GM19438 (cell line): ENCODE measurements at regions not wholly inside any gene's neighbourhood (a gene's known extent, or its start where the extent isn't known, plus 50 kb on each side); places are given as distances from the start of the nearest gene placed in this dataset.

Experiments used
- ATAC-seq: cut with Tn5 transposase; IDR thresholded peaks from one replicate; pipeline ENCODE4 v1.9.1; 2021; ENCODE audit warnings: low read depth; ENCODE audit not compliant: unreplicated experiment

DNA sequence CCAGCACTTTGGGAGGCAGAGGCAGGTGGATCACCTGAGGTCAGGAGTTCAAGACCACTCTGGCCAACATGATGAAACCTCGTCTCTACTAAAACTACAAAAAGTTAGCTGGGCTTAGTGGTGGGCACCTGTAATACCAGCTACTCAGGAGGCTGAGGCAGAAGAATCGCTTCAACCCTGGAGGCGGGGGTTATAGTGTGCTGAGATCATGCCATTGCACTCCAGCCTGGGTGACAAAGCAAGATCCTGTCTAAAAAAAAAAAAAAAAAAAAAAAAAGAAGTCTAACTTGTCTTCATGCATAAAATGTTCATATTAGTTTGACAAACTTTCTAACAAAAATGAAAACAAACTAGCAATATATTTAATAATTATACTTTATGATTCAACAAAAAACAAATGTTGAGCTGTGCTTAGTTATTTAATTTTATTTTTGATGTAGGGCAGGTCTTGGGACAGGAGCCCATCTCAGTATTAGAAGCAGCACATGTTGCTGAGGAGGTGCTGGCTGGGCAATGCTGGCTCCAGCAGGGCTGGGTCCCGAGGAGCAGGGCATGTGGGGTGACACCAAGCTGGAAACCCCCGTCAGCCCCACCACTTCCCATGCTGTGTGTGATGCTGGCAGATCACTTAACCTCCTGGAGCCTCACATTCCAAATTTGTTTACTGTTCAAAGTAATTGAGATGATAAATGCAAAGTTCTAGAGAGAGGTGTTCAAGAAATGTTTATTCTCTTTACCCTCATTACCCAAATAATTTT lies 335.3 kb upstream of the KLF6 start:
- ATAC-seq, result no peak

DNA sequence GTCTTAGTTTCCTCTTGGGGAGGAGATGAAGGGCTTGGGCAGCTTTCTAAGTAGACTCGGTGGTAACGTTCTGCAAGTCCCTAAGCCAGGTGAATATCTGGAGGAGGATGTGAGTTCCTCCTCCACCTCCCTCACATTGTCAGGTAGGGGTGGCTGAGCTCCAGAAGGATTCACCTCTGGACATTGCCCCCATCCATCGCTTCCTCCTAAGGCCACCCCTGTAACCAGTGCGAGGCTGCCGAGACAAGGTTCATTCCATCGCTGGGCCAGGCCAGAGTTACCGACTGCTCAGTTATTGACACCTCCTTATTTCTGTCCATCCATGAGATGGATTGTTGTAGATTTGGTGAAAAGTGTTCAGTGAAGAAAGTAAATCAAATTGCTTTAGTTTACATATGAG lies 334.1 kb upstream of the KLF6 start:
- no peak for ATAC-seq

DNA sequence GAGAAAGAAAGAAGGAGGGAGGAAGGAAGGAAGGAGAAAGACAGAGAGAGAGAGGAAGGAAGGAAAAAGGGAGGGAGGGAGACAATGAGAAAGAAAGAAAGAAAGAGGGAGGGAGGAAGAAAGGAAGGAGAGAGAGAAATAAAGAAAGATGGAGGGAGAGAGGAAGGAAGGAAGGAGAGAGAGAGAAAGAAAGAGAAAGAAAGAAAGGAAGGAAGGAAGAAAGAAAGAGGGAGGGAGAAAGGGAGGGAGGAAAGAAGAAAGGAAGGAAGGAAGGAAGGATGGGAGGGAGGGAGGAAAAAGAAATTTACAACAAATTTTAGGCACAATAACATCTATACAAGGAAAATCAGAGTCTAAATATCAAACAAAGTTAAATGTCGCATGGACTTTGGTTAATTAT lies 332.6 kb upstream of the KLF6 start:
- ATAC-seq, result no peak

DNA sequence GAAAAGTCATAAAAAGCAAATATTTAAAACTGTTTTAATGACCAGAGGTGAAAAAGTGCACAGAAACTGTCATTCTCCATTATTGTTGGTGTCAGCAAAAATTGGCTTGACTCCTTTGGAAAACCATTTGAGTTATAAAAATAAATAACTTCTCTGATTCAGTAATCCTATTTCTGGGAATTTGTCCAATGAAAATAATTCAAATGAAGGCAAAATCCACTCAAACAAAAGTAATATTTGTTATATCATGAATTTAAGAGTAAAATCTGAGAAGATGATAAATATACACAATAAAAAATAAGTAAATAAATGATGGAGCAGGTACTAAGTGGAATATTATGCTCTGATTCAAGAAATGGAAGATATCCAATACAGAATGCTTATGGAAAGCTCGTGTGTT lies 326.6 kb upstream of the KLF6 start:
- ATAC-seq, result no peak

DNA sequence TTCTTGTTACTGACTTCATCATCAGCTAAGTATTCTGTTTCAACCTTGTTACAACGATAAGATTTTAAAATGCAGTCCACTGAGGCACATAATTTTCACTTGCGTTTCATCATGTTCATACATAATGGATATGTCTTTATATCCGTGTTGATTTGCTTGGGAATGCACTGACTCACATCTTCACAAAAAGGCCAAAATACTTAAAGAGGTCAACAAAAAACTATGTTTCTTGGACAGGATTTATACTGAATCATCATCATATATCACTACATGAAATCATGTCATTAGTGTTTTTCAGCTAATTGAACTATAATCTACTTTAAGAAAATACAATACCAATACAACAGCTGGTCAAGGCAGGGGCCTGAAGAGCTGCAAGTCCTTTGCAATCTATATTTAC lies 324.5 kb upstream of the KLF6 start:
- no peak for ATAC-seq

DNA sequence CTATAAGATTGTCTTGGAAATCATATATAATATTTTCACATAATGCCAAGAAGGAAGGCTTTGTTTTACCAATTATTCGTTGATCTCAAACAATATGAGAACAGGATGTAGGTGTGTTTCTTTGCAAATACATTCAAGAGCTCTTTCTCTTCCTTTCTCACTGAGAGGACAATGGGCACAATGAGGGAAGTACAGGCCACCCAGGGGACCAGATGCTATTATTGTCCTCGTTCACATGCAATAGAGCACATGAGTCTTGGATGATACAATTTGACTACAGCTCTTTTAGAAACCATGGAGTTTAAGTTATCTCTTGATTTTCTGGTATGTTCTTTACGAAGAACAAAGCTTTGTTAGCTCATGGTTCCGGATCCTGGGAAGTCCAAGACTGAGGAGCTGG lies 323.7 kb upstream of the KLF6 start:
- no peak for ATAC-seq

DNA sequence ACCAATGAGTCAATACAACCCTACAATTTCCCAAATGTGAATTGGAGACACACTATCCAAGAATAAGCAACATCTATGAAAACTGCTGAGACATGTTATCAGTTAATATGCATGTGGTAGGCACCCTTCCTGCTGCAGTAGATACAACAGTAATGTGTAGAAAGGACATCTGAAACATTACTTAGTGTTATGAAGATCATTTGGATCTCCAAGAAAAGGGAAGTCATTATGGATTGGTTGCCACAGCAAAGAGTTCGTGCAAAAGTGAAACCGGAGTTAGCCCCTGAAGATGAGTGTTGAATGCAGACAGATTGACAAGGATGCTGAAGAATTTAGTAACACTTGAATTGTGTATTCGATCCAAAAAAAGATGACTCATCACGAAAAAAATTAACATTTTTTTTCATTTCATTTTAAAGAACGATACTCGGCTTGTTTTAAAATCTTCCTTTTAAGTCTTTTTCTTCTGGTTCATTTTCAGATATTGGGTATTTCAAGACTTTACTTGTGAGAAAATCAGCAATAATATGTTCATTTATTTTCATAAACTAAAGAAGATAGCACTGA lies 322.4 kb upstream of the KLF6 start:
- no peak for ATAC-seq

DNA sequence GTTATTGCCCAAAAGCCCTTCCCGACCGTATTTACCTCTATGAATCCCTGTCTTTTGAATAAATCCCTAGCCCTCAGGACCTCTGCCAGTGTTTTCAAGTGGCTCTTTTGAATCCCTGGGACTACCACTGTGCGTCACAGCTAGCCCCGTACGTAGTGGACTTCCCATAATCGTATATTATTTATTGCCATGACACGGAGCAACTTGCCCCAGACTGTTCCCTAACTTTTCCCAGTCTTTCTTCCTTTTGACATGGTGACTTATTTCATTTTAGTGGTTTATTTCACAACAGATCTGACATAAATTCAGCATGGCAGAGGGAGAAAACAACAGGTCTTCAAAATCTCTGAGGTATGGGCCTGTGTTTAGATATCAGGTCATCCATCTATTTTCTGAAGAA lies 318.6 kb upstream of the KLF6 start:
- ATAC-seq, result no peak

DNA sequence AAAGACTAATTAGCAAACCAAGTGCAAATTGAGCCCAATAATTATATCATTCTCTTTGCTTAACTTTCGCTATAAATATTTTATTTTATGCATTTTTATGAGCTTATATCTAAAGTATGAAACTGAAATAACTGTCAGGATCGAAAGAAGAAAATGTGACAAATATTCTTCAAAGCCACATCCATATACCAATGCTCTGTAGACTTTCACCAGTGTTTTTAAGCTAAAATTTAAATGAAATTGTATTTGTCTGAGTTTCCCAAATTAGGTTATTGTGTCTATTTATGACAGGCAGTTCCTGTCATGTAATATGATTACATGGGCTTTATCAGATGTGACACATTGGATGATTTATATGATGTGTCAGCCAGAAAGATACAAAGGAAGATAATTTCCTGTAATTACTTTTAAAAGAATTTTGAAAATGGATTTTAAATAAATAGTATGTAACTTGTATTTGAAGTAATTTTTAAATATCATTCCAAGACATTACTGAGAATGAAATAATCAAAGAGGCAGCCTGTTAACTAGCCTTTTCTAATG lies 317.9 kb upstream of the KLF6 start:
- ATAC-seq, result no peak

DNA sequence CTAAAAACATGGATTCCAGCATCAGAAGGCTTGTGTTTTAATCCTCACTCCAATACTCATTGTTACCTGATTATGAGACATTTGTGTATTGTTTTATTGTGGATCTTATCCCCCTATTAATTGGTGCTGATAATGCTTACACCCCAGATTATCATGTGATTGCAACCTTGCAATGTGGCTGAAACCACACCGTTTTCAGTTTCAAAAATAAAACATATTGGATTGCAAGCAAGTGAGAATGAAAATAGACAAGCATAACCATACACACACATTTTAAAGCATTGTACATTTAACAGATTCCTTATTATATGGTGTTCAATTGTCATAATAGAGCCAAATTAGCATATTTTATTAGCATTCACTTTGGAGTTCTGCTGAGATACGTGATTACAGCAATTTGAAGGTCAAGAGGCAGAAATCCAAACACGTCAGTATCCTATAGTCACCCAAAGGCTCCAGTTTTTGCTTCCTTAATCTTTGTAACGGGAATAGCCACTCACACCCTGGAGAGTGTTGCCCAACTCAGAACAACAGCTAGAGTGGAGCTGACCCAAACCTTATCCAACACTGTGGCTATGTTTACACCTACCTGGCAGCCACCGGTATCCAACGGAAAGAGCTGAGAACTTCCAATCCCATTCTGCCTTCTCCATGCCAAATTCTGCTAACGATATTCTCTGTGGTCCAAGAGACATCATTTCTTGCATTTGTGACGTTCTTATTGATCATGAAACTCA lies 317.1 kb upstream of the KLF6 start:
- ATAC-seq, result no peak

DNA sequence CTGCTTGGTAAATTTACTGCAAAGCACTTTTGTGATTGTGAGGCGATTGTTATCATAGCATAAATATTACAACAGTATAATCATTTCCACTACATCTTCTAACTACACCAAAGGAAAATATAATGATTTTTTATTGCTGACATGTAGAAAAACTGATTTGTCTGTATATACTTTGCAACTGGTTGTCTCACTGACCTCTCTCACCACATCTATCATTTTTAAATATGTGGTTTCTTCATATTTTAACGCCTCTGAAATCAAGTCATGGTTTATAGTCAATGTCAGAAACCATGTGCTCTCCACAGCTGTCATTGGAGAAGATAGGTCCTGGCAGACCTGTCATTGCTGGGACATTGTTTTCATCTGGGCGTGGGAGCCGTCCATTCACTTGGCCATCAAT lies 315.4 kb upstream of the KLF6 start:
- no peak for ATAC-seq

DNA sequence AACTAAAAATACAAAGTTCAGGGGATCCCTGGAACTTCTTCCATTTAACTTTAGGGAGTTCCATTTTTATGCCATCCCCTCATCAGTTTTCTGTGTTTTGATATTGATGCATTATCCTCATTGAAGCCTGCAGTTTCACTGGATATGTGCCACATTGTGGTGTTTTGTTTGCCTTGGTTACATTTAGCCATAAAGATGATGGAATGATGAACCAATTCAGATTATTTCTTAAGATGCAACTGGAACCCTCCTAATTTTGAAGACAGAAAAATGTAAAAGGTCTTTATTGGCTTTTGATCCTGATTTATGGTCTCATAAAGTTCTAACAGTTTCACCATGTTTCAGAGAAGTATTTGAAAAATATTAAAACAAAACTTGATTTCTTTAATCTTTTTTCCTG lies 314.2 kb upstream of the KLF6 start:
- no peak for ATAC-seq

DNA sequence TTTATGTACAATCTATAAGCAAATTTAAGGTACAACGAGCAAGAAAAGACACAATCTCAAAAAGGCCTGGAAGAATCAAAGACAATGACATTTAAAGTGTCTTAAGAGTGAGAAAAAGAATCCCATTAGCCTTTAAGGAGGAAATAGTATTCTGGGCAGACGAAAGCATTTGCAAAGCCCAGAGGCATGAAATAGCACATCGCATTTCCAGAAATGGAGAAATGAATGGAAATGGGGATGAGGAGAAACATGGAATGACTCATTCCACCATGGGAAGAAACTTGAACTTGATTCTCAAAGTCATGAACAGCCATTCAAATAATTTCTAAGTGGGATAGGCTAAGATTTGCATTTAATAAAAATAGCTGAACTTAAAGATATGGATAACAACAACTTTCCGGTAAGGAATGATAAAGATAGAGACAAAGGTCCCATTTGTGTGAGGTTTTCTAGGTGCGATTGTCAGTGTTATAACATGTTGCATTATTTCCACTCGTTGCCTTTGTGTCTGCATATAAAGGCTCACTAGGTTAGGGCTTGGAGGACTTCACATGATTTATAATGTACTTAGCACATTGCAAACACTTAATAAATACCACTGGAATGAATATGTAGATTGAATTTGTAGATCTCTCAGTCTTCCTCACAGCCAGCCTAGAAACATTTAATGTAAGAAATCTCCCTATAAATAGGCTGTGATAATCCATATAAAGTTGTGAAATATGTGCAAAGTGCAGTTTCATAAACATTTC lies 310.3 kb upstream of the KLF6 start:
- ATAC-seq, result no peak

DNA sequence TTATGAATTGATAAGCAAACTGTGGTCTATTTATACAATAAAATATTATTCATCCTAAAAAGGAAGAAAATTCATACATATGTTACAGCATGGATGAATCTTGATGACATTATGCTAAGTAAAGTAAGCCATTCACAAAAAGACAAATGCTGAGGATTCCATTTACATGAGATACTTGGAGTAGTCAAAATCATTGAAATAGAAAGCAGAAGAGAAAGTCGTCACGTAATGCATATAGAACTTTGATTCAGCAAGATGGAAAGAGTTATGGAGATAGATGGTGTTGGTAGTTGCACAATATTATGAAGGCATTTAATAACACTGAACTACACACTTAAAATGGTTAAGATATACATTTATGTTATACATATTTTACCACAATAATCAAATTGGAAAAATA lies 309.7 kb upstream of the KLF6 start:
- no peak for ATAC-seq

DNA sequence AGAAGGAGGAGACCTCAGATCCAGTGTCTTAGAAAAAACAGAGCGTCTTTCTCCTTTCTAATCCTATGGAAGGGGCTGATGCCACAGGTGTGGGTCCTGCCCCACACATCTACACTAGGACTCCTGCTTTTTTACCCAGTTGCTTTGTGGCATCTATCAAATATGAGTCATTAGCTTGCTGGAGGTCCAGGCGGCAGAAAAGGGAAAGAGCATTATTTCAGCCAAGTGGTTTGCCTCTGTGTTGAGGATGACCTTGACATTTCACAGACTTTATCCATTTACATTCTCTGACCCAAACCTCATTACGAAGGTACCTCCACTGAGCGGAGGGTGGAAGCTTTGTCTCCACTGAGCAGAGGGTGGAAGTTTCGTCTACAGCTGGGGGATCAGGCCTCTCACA lies 308.4 kb upstream of the KLF6 start:
- ATAC-seq, result no peak

DNA sequence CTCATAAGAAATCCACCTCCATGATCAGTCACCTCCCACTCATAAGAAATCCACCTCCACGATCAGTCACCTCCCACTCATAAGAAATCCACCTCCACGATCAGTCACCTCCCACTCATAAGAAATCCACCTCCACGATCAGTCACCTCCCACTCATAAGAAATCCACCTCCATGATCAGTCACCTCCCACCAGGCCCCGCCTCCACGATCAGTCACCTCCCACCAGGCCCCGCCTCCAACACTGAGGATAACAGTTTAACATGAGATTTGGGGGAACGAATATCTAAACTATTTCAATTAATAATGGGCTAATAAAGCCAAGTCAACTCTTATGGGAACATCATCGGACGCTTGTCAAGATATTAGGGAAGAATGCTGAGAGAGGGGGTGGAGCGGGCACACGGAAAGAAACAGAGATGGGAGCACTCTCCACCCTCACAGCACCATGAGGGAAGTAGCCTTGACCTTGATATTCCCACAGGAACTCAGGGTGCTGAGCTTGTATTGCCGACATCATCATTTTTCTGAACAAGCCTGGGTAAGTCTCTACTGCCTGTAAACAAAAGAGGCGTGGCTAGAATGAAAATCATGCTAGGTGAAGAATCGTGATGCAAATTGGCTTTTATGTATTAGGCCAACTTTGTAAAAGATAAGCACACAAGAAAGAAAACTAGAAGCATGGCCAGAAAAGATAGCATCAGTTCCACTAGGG lies 303.5 kb upstream of the KLF6 start:
- ATAC-seq, result no peak

DNA sequence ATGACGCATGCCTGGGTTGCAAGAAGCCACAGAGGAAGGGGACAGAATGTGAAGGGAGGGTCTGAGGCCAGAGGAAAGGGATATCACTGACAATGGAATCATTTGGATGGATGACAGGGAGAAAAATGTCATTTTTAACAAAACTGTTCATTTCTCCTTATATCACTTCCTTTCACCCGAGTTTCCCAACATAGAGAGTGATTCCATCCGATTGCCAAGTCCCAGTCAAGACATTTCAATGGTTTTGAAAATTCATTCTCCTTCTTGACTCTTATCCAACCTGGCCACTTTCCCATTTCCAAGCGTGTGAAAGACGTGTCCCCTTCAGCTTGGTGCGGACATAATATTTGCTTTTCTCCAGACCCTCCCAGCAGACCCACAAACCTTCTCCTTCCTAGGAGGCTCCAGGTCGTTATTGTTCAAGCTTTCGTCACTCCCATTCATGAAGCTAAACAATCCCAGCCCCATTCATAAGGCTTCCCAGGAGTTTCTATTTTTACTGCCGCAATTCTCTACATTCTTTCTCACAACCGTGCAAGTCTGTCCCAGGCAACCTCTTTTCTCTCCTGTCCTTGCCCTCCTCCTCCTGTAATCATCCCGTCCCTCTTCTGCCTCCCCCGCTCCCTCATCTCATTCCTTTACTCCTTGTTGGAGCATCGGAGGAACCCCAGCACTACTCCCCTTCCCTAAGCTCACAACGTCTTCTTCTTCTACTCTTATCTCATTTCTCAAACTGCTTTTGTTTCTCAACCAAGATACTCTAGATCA lies 301.3 kb upstream of the KLF6 start:
- no peak for ATAC-seq

DNA sequence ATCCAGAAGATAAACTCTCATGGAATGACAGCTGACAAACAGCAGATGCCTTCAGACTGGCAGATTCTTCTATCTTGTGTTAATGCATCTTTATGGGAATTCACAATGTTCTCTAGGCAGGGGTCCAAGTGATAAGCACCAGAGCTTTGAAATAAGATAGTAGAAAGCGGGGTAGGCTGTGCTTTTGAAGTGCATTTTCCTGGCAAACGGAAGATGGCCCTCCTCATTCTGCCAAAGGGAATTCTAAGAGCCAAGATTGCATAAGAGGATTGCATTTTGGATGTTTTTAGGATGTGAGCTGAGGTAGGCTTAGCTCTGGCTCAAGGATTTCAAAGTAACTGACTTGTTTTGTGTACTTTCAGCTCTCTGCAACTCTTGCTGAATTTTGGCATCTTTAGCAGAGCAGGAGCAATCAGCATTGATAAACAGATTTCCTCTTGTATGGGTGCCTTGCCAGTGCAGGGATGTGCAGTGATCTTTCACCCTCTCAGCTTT lies 298.5 kb upstream of the KLF6 start:
- ATAC-seq, result no peak

DNA sequence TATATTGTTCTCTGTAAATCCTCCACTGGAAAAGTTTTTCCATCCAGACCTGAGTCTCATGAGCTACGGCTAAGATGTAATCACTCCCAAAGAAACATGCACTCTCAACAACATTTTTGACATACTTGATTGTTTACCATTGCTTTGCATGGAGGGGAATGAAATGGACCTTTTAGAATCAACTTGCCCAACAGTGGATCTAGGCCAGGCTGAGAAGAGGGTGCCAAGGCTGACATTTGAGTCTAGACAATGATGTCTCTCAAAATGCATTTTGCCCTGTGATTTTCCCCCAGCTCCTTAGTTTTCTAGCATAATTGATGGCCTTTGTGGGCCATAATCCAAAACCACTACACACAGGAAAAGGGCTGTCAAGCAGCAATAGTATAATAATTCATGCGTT lies 297.9 kb upstream of the KLF6 start:
- ATAC-seq, result no peak
